ENCODE measurements at regions not wholly inside any gene's neighbourhood (a gene's known extent, or its start where the extent isn't known, plus 50 kb on each side); places are given as distances from the start of the nearest gene placed in this dataset.
A peak's percentile ranks its signal among the peaks of the same experiment; 100 is the strongest.

- no peaks in the 10 kb centered on the region for H3K27me3 ChIP-seq
- no peak for TF ChIP-seq EP300 (IDR thresholded peaks at IDR 0.05)
- TF ChIP-seq POLR2AphosphoS5 (IDR thresholded peaks at IDR 0.05), result no peak
- TF ChIP-seq POLR2A (IDR thresholded peaks at IDR 0.05), result no peak
- H3K4me1 ChIP-seq, result no peaks in the 10 kb centered on the region
- 83% methylated on average over 5 of the region's 5 CpGs for WGBS
- no peaks in the 10 kb centered on the region for H3K9me3 ChIP-seq
- H3K4me3 ChIP-seq, result no peak overlapping the region
- H3K27ac ChIP-seq, result no peak overlapping the region
- no peaks in the 10 kb centered on the region for H3K36me3 ChIP-seq
- DNase-seq (ENCODE audit: low spot score in 2 of 2), result no peak
Observed at GRCh38 chr4:121220698-121221097, 56.6 kb upstream of the TNIP3 start.

GRCh38 chr4:121219227-121219626, 55.1 kb upstream of the TNIP3 start:
- Histone ChIP-seq H3K4me1 (no peaks in the 10 kb centered on the region), H3K27me3 (no peaks in the 10 kb centered on the region), H3K4me3 (no peak overlapping the region), H3K27ac (no peak overlapping the region), H3K36me3 (no peaks in the 10 kb centered on the region), H3K9me3 (no peaks in the 10 kb centered on the region)
- 53% methylated on average over 1 of the region's 1 CpG for WGBS
- TF ChIP-seq POLR2A (IDR thresholded peaks at IDR 0.05) (no peak), POLR2AphosphoS5 (IDR thresholded peaks at IDR 0.05) (no peak), EP300 (IDR thresholded peaks at IDR 0.05) (no peak)
- TF ChIP-seq, protein P1, sequence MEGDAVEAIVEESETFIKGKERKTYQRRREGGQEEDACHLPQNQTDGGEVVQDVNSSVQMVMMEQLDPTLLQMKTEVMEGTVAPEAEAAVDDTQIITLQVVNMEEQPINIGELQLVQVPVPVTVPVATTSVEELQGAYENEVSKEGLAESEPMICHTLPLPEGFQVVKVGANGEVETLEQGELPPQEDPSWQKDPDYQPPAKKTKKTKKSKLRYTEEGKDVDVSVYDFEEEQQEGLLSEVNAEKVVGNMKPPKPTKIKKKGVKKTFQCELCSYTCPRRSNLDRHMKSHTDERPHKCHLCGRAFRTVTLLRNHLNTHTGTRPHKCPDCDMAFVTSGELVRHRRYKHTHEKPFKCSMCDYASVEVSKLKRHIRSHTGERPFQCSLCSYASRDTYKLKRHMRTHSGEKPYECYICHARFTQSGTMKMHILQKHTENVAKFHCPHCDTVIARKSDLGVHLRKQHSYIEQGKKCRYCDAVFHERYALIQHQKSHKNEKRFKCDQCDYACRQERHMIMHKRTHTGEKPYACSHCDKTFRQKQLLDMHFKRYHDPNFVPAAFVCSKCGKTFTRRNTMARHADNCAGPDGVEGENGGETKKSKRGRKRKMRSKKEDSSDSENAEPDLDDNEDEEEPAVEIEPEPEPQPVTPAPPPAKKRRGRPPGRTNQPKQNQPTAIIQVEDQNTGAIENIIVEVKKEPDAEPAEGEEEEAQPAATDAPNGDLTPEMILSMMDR (IDR thresholded peaks at IDR 0.05), result no peak
- DNase-seq (ENCODE audit: low spot score in 2 of 2), result no peak

DNA sequence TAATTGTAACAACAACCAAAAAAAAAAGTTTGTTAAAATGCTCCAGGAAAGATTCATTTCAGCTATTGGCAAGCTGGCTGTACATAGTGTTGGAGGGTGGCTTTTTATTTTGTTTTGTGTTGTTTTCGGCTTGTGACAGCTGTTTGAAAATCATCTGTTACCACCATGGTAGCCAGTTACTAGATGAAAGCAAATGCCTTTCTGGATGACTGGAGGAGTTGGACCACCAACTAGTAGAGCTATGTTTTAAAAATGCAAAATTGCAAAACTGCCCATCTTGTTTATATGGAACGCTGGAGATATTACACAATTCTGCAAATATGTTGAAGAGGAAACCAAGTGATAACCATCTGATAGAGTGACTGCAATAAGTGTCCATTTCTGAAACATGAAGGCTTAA, 53.2 kb upstream of the TNIP3 start:
- H3K36me3 ChIP-seq, result no peaks in the 10 kb centered on the region
- TF ChIP-seq, protein P1 (IDR thresholded peaks at IDR 0.05), result no peak
- TF ChIP-seq POLR2AphosphoS5 (IDR thresholded peaks at IDR 0.05), result peak in 1 of 3 donors; percentile 44
- TF ChIP-seq EP300 (IDR thresholded peaks at IDR 0.05), result no peak
- H3K4me3 ChIP-seq, result no peak overlapping the region
- 59% methylated on average over 2 of the region's 2 CpGs for WGBS
- no peaks in the 10 kb centered on the region for H3K27me3 ChIP-seq
- H3K9me3 ChIP-seq, result no peaks in the 10 kb centered on the region
- DNase-seq (ENCODE audit: low spot score in 2 of 2), result no peak
- H3K4me1 ChIP-seq, result no peaks in the 10 kb centered on the region
- H3K27ac ChIP-seq, result no peak overlapping the region

DNA sequence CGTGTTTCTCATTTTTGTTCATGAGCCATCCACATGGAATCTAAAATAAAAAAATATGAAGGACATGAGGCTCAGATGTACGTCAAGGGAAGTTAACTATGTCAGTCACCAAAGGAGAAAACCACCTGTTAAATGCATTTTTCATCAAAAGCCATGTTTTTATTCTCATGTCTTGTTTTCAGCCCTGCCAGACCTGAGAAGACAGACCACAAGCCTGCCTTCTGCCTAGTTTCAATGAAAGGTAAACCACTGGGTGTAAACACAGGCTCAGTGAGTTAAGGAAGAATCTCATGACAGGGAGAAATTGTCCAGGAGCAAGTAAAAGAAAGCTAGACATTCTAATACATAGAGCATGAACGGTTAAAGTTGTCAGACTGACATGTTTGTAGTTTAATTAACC, 52.3 kb upstream of the TNIP3 start:
- Histone ChIP-seq H3K4me1 (no peaks in the 10 kb centered on the region), H3K4me3 (no peak overlapping the region), H3K36me3 (no peaks in the 10 kb centered on the region), H3K27ac (no peak overlapping the region), H3K27me3 (no peaks in the 10 kb centered on the region), H3K9me3 (no peaks in the 10 kb centered on the region)
- no peak for DNase-seq (ENCODE audit: low spot score in 2 of 2)
- no peak for TF ChIP-seq POLR2AphosphoS5 (IDR thresholded peaks at IDR 0.05)
- TF ChIP-seq, protein P1 (IDR thresholded peaks at IDR 0.05), result no peak
- TF ChIP-seq POLR2A (IDR thresholded peaks at IDR 0.05), result no peak
- TF ChIP-seq EP300 (IDR thresholded peaks at IDR 0.05), result no peak
- WGBS, result 76% methylated on average over 3 of the region's 3 CpGs

- Histone ChIP-seq H3K4me1 (no peaks in the 10 kb centered on the region), H3K27ac (no peak overlapping the region), H3K27me3 (no peaks in the 10 kb centered on the region), H3K4me3 (no peak overlapping the region), H3K36me3 (no peaks in the 10 kb centered on the region), H3K9me3 (no peaks in the 10 kb centered on the region)
- no peak for TF ChIP-seq EP300 (IDR thresholded peaks at IDR 0.05)
- TF ChIP-seq POLR2AphosphoS5 (IDR thresholded peaks at IDR 0.05), result no peak
- TF ChIP-seq, protein P1 (IDR thresholded peaks at IDR 0.05), result no peak
- TF ChIP-seq POLR2A (IDR thresholded peaks at IDR 0.05), result no peak
- DNase-seq (ENCODE audit: low spot score in 2 of 2), result no peak
- WGBS, result 88% methylated on average over 7 of the region's 7 CpGs
Observed at GRCh38 chr4:121213940-121214339, 49.8 kb upstream of the TNIP3 start.
